ENCODE measurements at regions not wholly inside any gene's neighbourhood (a gene's known extent, or its start where the extent isn't known, plus 50 kb on each side); places are given as distances from the start of the nearest gene placed in this dataset.

GRCh38 chr3:193903966-193904365 is 232.0 kb upstream of the HES1 start:
- H3K27ac ChIP-seq (ENCODE audit: insufficient read length, low read depth, low read length) = no peak overlapping the region
- H3K9me3 Mint-ChIP-seq = peaks cover 10 to 20% of the 10 kb centered on the region in 2 experiments
- H2BK5ac ChIP-seq (ENCODE audit: insufficient read length, low read length) = no peak overlapping the region
- no peak overlapping the region for H4K91ac ChIP-seq (ENCODE audit: insufficient read length, low read depth, low read length)
- peaks cover 27 to 29% of the 10 kb centered on the region in 2 experiments for H3K4me1 Mint-ChIP-seq
- no peak overlapping the region for H3K14ac ChIP-seq (ENCODE audit: insufficient read depth, low read length)
- H2BK15ac ChIP-seq (ENCODE audit: low read depth, low read length) = no peak overlapping the region
- H4K8ac ChIP-seq (replicated peaks; ENCODE audit: insufficient read length, low read depth, low read length) = no peak overlapping the region
- H3T11ph ChIP-seq (ENCODE audit: low read length) = no peak overlapping the region
- no peak overlapping the region for H4K5ac ChIP-seq (ENCODE audit: insufficient read length, low read depth, low read length)
- no peaks in the 10 kb centered on the region for H4K20me1 ChIP-seq (ENCODE audit: control insufficient read depth, insufficient read depth, insufficient read length)
- peaks cover 4 to 26% (median 6%) of the 10 kb centered on the region in 3 experiments; a peak in 4 of 7 replicates for H3K36me3 Mint-ChIP-seq (ENCODE audit: insufficient read depth in 1 of 3, low read depth in 3 of 3)
- no peak overlapping the region for H2AFZ ChIP-seq (ENCODE audit: low read length)
- H3K4me1 ChIP-seq (ENCODE audit: insufficient read depth, low read length) = no peaks in the 10 kb centered on the region
- H3K56ac ChIP-seq (ENCODE audit: insufficient read length, low read depth, low read length) = no peak overlapping the region
- H3K4ac ChIP-seq (ENCODE audit: low read depth, low read length) = no peak overlapping the region
- no peak overlapping the region for H3K18ac ChIP-seq (ENCODE audit: insufficient read length, low read depth, low read length)
- no peaks in the 10 kb centered on the region for H3K79me1 ChIP-seq (ENCODE audit: insufficient read depth, low read depth, low read length, poor library complexity, severe bottlenecking)
- no peaks in the 10 kb centered on the region for H3K23me2 ChIP-seq (ENCODE audit: insufficient read length, low read depth, low read length, poor library complexity, severe bottlenecking)
- TF ChIP-seq, protein P1, sequence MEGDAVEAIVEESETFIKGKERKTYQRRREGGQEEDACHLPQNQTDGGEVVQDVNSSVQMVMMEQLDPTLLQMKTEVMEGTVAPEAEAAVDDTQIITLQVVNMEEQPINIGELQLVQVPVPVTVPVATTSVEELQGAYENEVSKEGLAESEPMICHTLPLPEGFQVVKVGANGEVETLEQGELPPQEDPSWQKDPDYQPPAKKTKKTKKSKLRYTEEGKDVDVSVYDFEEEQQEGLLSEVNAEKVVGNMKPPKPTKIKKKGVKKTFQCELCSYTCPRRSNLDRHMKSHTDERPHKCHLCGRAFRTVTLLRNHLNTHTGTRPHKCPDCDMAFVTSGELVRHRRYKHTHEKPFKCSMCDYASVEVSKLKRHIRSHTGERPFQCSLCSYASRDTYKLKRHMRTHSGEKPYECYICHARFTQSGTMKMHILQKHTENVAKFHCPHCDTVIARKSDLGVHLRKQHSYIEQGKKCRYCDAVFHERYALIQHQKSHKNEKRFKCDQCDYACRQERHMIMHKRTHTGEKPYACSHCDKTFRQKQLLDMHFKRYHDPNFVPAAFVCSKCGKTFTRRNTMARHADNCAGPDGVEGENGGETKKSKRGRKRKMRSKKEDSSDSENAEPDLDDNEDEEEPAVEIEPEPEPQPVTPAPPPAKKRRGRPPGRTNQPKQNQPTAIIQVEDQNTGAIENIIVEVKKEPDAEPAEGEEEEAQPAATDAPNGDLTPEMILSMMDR (conservative IDR thresholded peaks at IDR 0.05) = no peak
- H3K4me3 Mint-ChIP-seq = no peak overlapping the region
- H3K79me2 ChIP-seq (ENCODE audit: insufficient read depth, low read length) = no peaks in the 10 kb centered on the region
- H2BK120ac ChIP-seq (ENCODE audit: low read depth, low read length, poor library complexity, severe bottlenecking) = no peak overlapping the region
- H2BK12ac ChIP-seq (ENCODE audit: insufficient read length, low read depth, low read length) = no peak overlapping the region
- no peaks in the 10 kb centered on the region for H3K27me3 ChIP-seq (ENCODE audit: insufficient read depth, low read length)
- no peak overlapping the region for H3K4me2 ChIP-seq (ENCODE audit: insufficient read depth, insufficient read length, low read length)
- no peak overlapping the region for H3K9ac ChIP-seq (ENCODE audit: extremely low read depth, insufficient read length, low read length)
- no peak overlapping the region for H3K23ac ChIP-seq (ENCODE audit: insufficient read length, low read depth, low read length)
- H3K9me3 ChIP-seq (ENCODE audit: control insufficient read depth, low read depth, low read length) = no peaks in the 10 kb centered on the region
- peaks cover 4% of the 10 kb centered on the region; the same call in 1 of the 2 replicates for H3K27me3 Mint-ChIP-seq (ENCODE audit: low read depth)
- no peak overlapping the region for H2AK5ac ChIP-seq (ENCODE audit: insufficient read length, low read length)
- no peak for DNase-seq
- WGBS (ENCODE audit: extremely low coverage, insufficient read length, low lambda C conversion rate) = no CpG with 5 or more reads among the region's 4 CpGs
- no peak overlapping the region for H2BK20ac ChIP-seq (ENCODE audit: low read depth, low read length, poor library complexity, severe bottlenecking)
- no peak overlapping the region; a peak in 1 of 7 replicates for H3K27ac Mint-ChIP-seq

All from H9 (cell line).